Gastroesophageal sphincter (tissue), 4 donors: ENCODE measurements at regions not wholly inside any gene's neighbourhood (a gene's known extent, or its start where the extent isn't known, plus 50 kb on each side); places are given as distances from the start of the nearest gene placed in this dataset.

Experiments used
- ATAC-seq: fragments of 150-250 bp; one replicate; pipeline ENCODE4 v1.9.1; 2016; ENCODE audit warnings: mild to moderate bottlenecking, moderate library complexity
- H3K27ac ChIP-seq, 4 donors: fragments of 200-600 bp; sonication (generic) in 3 of 4; 1 replicate in 3 of 4; 2 replicates in 1 of 4; pipeline ENCODE4 v1.5.1; 2016 to 2019
- H3K27me3 ChIP-seq: fragments of 200-600 bp; sonication (generic); one replicate; pipeline ENCODE4 v1.5.1; 2019
- H3K36me3 ChIP-seq, 2 donors: fragments of 200-600 bp; sonication (generic); one replicate each; pipeline ENCODE4 v1.5.1; 2019; ENCODE audit warnings: control low read depth in 1 of 2
- H3K4me1 ChIP-seq, 3 donors: fragments of 200-600 bp; sonication (generic); 1 replicate in 2 of 3; 2 replicates in 1 of 3; pipeline ENCODE4 v1.5.1; 2016 to 2019; ENCODE audit warnings: control low read depth in 2 of 3
- H3K4me3 ChIP-seq, 2 donors: fragments of 200-600 bp; sonication (generic); one replicate each; pipeline ENCODE4 v1.5.1; 2019; ENCODE audit warnings: mild to moderate bottlenecking in 1 of 2, moderate library complexity in 1 of 2
- H3K9me3 ChIP-seq, 3 donors: fragments of 200-600 bp; sonication (generic); one replicate each; pipeline ENCODE4 v1.5.1; 2017 to 2019; ENCODE audit warnings: control low read depth in 2 of 3
- EP300 ChIP-seq: sonication (generic); formaldehyde crosslinking; IDR thresholded peaks from one replicate; pipeline ENCODE4 v1.6.1; 2017; ENCODE audit warnings: antibody characterized with exemption, mild to moderate bottlenecking
- POLR2A ChIP-seq, 2 donors: fragments of 450-650 bp; IDR thresholded peaks; one replicate each; pipeline ENCODE4 v1.6.1; 2017; ENCODE audit warnings: antibody characterized with exemption in 2 of 2, mild to moderate bottlenecking in 2 of 2, moderate library complexity in 1 of 2
- POLR2AphosphoS5 ChIP-seq: sonication (generic); formaldehyde crosslinking; IDR thresholded peaks from one replicate; pipeline ENCODE4 v1.6.1; 2017; ENCODE audit warnings: antibody characterized with exemption
- WGBS, 2 donors: methylation state at CpG; one replicate each; pipeline ENCODE4 v1.1.5; 2018; ENCODE audit warnings: low coverage in 1 of 2; 5-methylcytosine and 5-hydroxymethylcytosine counted together
- TF ChIP-seq, protein P1 (sequence below), 4 experiments: fragments of 200-600 bp in 2 of 4; fragments of 450-650 bp in 2 of 4; sonication (generic) in 1 of 4; IDR thresholded peaks; one replicate each; pipeline ENCODE4 v1.5.1; 2017 to 2019; ENCODE audit warnings: antibody characterized with exemption in 4 of 4, mild to moderate bottlenecking in 2 of 4, moderate library complexity in 2 of 4

DNA sequence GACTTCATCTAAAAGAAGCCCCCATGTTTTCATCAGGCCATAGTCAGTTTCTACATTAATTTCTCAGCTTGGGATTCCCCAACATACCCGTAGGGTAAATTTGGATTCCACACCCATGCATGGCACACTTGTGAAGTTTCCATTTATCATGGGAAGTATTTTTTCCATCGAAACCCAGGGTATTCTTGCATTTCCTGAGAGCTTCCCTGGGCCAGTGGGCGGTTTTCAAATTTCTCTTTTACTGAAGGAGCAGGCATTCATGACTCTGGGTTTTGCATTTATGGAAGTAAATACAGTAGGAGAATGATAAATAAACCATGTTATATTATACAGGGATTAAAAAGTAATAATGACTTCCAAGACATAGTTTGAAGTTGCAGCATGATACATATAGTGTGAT is 93.0 kb upstream of the MAP3K1 start:
- Histone ChIP-seq H3K27me3 (no peaks in the 10 kb centered on the region), H3K9me3 (no peaks in the 10 kb centered on the region), H3K27ac (no peak overlapping the region), H3K4me1 (peaks cover 0 to 5% (median 2%) of the 10 kb centered on the region in 3 donors), H3K4me3 (no peak overlapping the region), H3K36me3 (no peaks in the 10 kb centered on the region)
- WGBS, 2 donors, result 81 to 100% methylated on average over 2 to 3 of the region's 3 CpGs
- ATAC-seq, result no peak
- TF ChIP-seq POLR2A (IDR thresholded peaks at IDR 0.05) (no peak), POLR2AphosphoS5 (no peak), EP300 (no peak)
- TF ChIP-seq, protein P1, sequence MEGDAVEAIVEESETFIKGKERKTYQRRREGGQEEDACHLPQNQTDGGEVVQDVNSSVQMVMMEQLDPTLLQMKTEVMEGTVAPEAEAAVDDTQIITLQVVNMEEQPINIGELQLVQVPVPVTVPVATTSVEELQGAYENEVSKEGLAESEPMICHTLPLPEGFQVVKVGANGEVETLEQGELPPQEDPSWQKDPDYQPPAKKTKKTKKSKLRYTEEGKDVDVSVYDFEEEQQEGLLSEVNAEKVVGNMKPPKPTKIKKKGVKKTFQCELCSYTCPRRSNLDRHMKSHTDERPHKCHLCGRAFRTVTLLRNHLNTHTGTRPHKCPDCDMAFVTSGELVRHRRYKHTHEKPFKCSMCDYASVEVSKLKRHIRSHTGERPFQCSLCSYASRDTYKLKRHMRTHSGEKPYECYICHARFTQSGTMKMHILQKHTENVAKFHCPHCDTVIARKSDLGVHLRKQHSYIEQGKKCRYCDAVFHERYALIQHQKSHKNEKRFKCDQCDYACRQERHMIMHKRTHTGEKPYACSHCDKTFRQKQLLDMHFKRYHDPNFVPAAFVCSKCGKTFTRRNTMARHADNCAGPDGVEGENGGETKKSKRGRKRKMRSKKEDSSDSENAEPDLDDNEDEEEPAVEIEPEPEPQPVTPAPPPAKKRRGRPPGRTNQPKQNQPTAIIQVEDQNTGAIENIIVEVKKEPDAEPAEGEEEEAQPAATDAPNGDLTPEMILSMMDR (IDR thresholded peaks at IDR 0.05), result no peak

DNA sequence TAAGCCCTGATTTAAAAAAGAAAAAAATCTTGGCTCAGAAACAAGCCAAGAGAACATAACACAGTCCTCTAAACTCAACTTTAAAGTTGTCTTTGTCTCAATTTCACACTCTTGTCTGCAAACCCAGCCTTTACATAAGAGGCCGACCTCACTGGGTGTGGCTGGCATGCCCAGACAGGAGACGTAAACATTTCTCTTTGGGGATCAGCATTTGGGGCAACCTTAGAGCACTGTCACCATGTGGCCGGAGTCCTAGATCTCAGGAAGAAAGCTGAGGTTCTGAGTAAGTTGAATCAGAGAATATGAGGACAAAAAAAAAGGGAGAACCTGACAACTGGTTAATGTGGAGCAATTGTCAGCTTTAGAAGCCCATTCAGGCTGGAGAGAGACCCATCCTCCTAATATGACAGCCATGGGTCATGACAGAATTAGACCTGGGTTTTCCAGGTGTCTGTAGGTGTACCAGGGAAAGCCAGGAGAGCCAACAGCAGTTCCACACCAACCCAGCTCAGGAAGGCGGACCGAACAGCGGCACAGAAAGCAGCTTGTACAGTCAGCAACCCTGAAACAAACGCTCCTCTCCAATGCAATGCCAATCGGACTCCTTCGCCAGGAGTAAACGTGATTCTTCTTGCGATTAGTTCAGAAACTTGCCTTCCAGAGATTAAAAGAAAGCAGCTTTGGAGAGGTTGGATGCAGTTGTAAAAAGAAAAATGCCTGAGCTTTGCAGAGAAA is 97.9 kb upstream of the MAP3K1 start:
- H3K9me3 ChIP-seq, result no peaks in the 10 kb centered on the region
- H3K4me3 ChIP-seq, result no peak overlapping the region
- WGBS, 2 donors, result 21 to 22% methylated on average over 2 to 11 of the region's 11 CpGs
- TF ChIP-seq POLR2A (IDR thresholded peaks at IDR 0.05) (no peak), EP300 (no peak), POLR2AphosphoS5 (no peak)
- TF ChIP-seq, protein P1 (IDR thresholded peaks at IDR 0.05), result no peak
- H3K27ac ChIP-seq, result no peak overlapping the region
- no peak for ATAC-seq
- H3K4me1 ChIP-seq, result peaks cover 0 to 17% (median 11%) of the 10 kb centered on the region in 3 donors
- no peaks in the 10 kb centered on the region for H3K27me3 ChIP-seq
- no peaks in the 10 kb centered on the region for H3K36me3 ChIP-seq

DNA sequence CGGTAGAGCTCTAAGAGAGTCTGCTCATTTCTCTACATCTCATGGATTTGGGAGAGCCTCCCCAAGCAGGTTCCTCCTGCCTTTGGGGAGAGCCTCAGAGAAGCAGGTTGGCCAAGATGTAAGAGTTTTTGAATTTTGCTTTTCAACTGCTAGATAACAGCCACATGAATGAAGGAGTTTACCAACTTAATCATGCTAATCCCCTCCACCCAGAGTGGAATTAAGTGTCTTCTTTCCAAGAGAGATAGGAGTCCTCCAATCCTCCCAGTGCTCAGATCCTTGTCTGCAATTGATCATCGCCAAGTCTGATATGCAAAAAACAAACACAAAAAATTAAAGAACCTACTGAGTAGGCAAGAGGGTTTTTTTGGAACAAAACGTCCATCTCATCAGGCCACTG is 99.4 kb upstream of the MAP3K1 start:
- no peak overlapping the region for H3K27ac ChIP-seq
- no peak overlapping the region for H3K4me3 ChIP-seq
- peaks cover 0 to 17% (median 11%) of the 10 kb centered on the region in 3 donors for H3K4me1 ChIP-seq
- H3K27me3 ChIP-seq, result no peaks in the 10 kb centered on the region
- no peaks in the 10 kb centered on the region for H3K36me3 ChIP-seq
- ATAC-seq, result no peak
- H3K9me3 ChIP-seq, result no peaks in the 10 kb centered on the region
- WGBS, 2 donors, result 88% methylated on average over 3 of the region's 3 CpGs
- TF ChIP-seq POLR2A (IDR thresholded peaks at IDR 0.05) (no peak), POLR2AphosphoS5 (no peak)
- TF ChIP-seq, protein P1 (IDR thresholded peaks at IDR 0.05), result no peak

DNA sequence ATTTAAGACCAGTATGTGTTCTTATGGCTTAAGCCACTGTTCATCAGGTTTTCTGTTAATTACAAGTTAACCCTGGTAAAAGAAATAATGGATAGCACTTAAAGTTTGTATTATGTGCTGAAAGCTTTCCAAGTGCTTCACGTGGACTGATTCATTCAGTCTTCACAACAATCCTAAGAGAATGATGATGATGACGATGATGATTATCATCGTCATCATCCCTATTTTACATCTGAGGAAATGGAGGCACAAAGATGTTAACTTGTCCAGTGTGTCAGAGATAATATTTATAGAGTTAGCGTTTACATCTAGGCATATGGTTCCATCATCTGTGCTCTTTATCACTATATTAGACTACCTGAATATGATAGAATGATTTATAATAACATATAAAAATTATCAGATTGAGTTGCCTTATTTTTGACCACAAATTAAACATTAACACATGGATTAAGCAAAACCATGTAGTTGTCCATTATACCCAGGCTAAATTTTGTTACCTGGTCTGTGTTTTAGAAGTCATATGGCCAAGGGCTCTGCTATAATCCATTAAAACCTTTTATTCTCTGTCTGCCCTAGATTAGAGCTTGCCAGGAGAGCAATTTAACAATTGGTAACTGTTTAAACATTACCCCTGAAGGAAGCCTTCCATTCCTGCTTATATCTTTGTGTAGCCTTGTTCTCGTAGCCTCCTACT is 102.3 kb upstream of the MAP3K1 start:
- Histone ChIP-seq H3K27me3 (no peaks in the 10 kb centered on the region), H3K36me3 (no peaks in the 10 kb centered on the region), H3K4me1 (peaks cover 0 to 17% (median 11%) of the 10 kb centered on the region in 3 donors), H3K27ac (no peak overlapping the region), H3K4me3 (no peak overlapping the region), H3K9me3 (no peaks in the 10 kb centered on the region)
- no peak for TF ChIP-seq POLR2AphosphoS5
- TF ChIP-seq POLR2A (IDR thresholded peaks at IDR 0.05), result no peak
- TF ChIP-seq, protein P1 (IDR thresholded peaks at IDR 0.05), result no peak
- no peak for TF ChIP-seq EP300
- no peak for ATAC-seq
- 50 to 67% methylated on average over 4 to 5 of the region's 5 CpGs for WGBS, 2 donors
